HepG2 (cell line): ENCODE measurements at regions not wholly inside any gene's neighbourhood (a gene's known extent, or its start where the extent isn't known, plus 50 kb on each side); places are given as distances from the start of the nearest gene placed in this dataset.

ENCODE experiments used
- ATAC-seq: fragments of 200-7000 bp; cut with Tn5 transposase; 3 replicates; pipeline ENCODE4 v1.9.1; 2020; ENCODE audit warnings: mild to moderate bottlenecking, moderate library complexity
- BruUV-seq: library from RNA; stranded (reverse); fragments of 400-500 nt; replicated peaks from 2 replicates; lab custom pipeline; 2021; lab: Mats Ljungman, UMichigan
- CTCF ChIA-PET: fragments of 300-600 bp; formaldehyde crosslinking; extraction: SDS; loops from one replicate; lab custom pipeline; 2021; ENCODE audit warnings: low total read pairs, inconsistent platforms, low intra/inter-chr PET ratio; lab: Yijun Ruan, JAX
- POLR2A ChIA-PET: fragments of 350-600 bp; sonication (Branson Sonifier 250); formaldehyde crosslinking; loops from one replicate; lab custom pipeline; 2020; ENCODE audit warnings: antibody characterized with exemption, inconsistent platforms; lab: Yijun Ruan, JAX
- DNase-seq: peaks from one replicate; pipeline ENCODE4 v3.0.0-alpha.2; 2015; ENCODE audit warnings: low spot score
- FAIRE-seq: peaks from 3 replicates; lab custom pipeline; 2011; peaks lifted over from hg19 to GRCh38; lab: Jason Lieb, UNC
- H2AFZ ChIP-seq: one replicate; pipeline ENCODE4 v1.6.1; 2011; ENCODE audit warnings: low read length, inconsistent platforms
- H3K27ac ChIP-seq: fragments of 300-600 bp; 3 replicates; pipeline ENCODE4 v1.8.0; 2011; ENCODE audit warnings: mixed run types, mild to moderate bottlenecking, mixed read lengths, low read length, inconsistent platforms; ENCODE audit not compliant: insufficient read depth; ENCODE audit errors: extremely low read length
- H3K27me3 ChIP-seq, 2 experiments: fragments of 200-600 bp in 1 of 2; 2 replicates in 1 of 2; 3 replicates in 1 of 2; pipeline versions ENCODE4 v1.6.0 to v1.8.0; 2011; ENCODE audit warnings: low read length in 2 of 2, mild to moderate bottlenecking in 2 of 2, moderate library complexity in 2 of 2, inconsistent platforms in 1 of 2; ENCODE audit not compliant: insufficient read depth in 2 of 2, control insufficient read depth in 1 of 2
- H3K36me3 ChIP-seq, 2 experiments: fragments of 200-600 bp in 1 of 2; replicated peaks in 1 of 2; 2 replicates in 1 of 2; 3 replicates in 1 of 2; pipeline versions ENCODE4 v1.5.1 to v1.8.0; 2011; ENCODE audit warnings: low read length in 2 of 2, inconsistent platforms in 1 of 2; ENCODE audit not compliant: insufficient read depth in 2 of 2, control insufficient read depth in 1 of 2
- H3K4me1 ChIP-seq: 2 replicates; pipeline ENCODE4 v1.5.1; 2012; ENCODE audit warnings: low read length, inconsistent platforms; ENCODE audit not compliant: insufficient read depth
- H3K4me2 ChIP-seq: 2 replicates; pipeline ENCODE4 v1.6.0; 2011; ENCODE audit warnings: low read depth, low read length, inconsistent platforms
- H3K4me3 ChIP-seq, 3 experiments: fragments of 200-600 bp in 1 of 3; sonication (generic), shearing (Covaris generic) in 1 of 3; replicated peaks in 1 of 3; 2 replicates each; pipeline ENCODE4 v1.5.1; 2011 to 2016; ENCODE audit warnings: low read length in 3 of 3, inconsistent platforms in 2 of 3, low read depth in 2 of 3, mild to moderate bottlenecking in 2 of 3, control low read depth in 1 of 3, mixed read lengths in 1 of 3; ENCODE audit not compliant: insufficient read depth in 1 of 3
- H3K79me2 ChIP-seq: one replicate; pipeline ENCODE4 v1.6.1; 2011; ENCODE audit warnings: low read length, inconsistent platforms; ENCODE audit not compliant: insufficient read depth
- H3K9ac ChIP-seq: 2 replicates; pipeline ENCODE4 v1.6.0; 2011; ENCODE audit warnings: mild to moderate bottlenecking, low read depth, low read length, inconsistent platforms; ENCODE audit not compliant: insufficient read depth
- H3K9me3 ChIP-seq: 2 replicates; pipeline ENCODE4 v1.5.1; 2012; ENCODE audit warnings: mild to moderate bottlenecking, low read length
- H4K20me1 ChIP-seq: 2 replicates; pipeline ENCODE4 v1.6.0; 2011; ENCODE audit warnings: inconsistent platforms, mild to moderate bottlenecking, low read length, moderate library complexity; ENCODE audit not compliant: insufficient read depth
- MIER2 ChIP-seq: IDR thresholded peaks from 2 replicates; pipeline ENCODE4 v1.6.1; 2016; ENCODE audit warnings: missing biosample characterization, missing genetic modification reagents
- MLLT10 ChIP-seq: sonication (generic); formaldehyde crosslinking; IDR thresholded peaks from 2 replicates; pipeline ENCODE4 v1.4.0; 2020; ENCODE audit warnings: missing genetic modification reagents
- NFYB ChIP-seq: sonication (generic); formaldehyde crosslinking; IDR thresholded peaks from 2 replicates; pipeline ENCODE4 v1.4.0; 2020; ENCODE audit warnings: missing genetic modification reagents
- REXO4 ChIP-seq: sonication (generic); formaldehyde crosslinking; IDR thresholded peaks from 2 replicates; pipeline ENCODE4 v1.8.0; 2022; ENCODE audit warnings: missing genetic modification reagents, mild to moderate bottlenecking, borderline replicate concordance
- SIX1 ChIP-seq: sonication (generic); formaldehyde crosslinking; IDR thresholded peaks from 2 replicates; pipeline ENCODE4 v1.4.0; 2020; ENCODE audit warnings: missing genetic modification reagents, borderline replicate concordance
- TBP ChIP-seq: sonication (generic); formaldehyde crosslinking; IDR thresholded peaks from 2 replicates; pipeline ENCODE4 v1.5.0; 2020; ENCODE audit warnings: missing genetic modification reagents
- TRIM24 ChIP-seq: sonication (generic); formaldehyde crosslinking; IDR thresholded peaks from 2 replicates; pipeline ENCODE4 v1.8.0; 2022; ENCODE audit warnings: mild to moderate bottlenecking, missing genetic modification reagents
- YEATS2 ChIP-seq: sonication (generic); formaldehyde crosslinking; IDR thresholded peaks from 2 replicates; pipeline ENCODE4 v1.4.0; 2020; ENCODE audit warnings: missing genetic modification reagents, borderline replicate concordance
- ZFP36L2 ChIP-seq: sonication (generic); formaldehyde crosslinking; IDR thresholded peaks from 2 replicates; pipeline ENCODE4 v1.4.0; 2020; ENCODE audit warnings: missing genetic modification reagents
- ZMAT3 ChIP-seq: sonication (generic); formaldehyde crosslinking; conservative IDR thresholded peaks from 2 replicates; pipeline ENCODE4 v1.7.0; 2021; ENCODE audit warnings: missing genetic modification reagents
- ZMYM3 ChIP-seq: sonication (generic); formaldehyde crosslinking; IDR thresholded peaks from 2 replicates; pipeline ENCODE4 v1.5.1; 2020; ENCODE audit warnings: mild to moderate bottlenecking, missing genetic modification reagents
- ZNF383 ChIP-seq: sonication (generic); formaldehyde crosslinking; IDR thresholded peaks from 2 replicates; pipeline ENCODE4 v1.4.0; 2020; ENCODE audit warnings: missing genetic modification reagents, mild to moderate bottlenecking, borderline replicate concordance
- ZNF576 ChIP-seq: sonication (generic); formaldehyde crosslinking; IDR thresholded peaks from 2 replicates; pipeline ENCODE4 v1.4.0; 2020; ENCODE audit warnings: mild to moderate bottlenecking, missing genetic modification reagents
- ZNF609 ChIP-seq: sonication (generic); formaldehyde crosslinking; IDR thresholded peaks from 2 replicates; pipeline ENCODE4 v1.4.0; 2020; ENCODE audit warnings: mild to moderate bottlenecking, missing genetic modification reagents, borderline replicate concordance
- WGBS: methylation state at CpG from one replicate; pipeline ENCODE4 v1.1.6; 2017; ENCODE audit warnings: low lambda C conversion rate; 5-methylcytosine and 5-hydroxymethylcytosine counted together
- in situ Hi-C: cut with HindIII; loops from 2 replicates; pipeline ENCODE4 v1.10.0; 2017; ENCODE audit warnings: low pct_unique_long_range_greater_than_20kb; ENCODE audit not compliant: extremely low pct_ligation_motif_present
- intact Hi-C: fragments of 100-400 bp; cut with micrococcal nuclease; formaldehyde crosslinking; loops from one replicate; pipeline ENCODE4 v1.10.0; 2022; ENCODE audit not compliant: unreplicated experiment
- TF ChIP-seq, protein P1 (sequence below): sonication (generic); formaldehyde crosslinking; IDR thresholded peaks from 2 replicates; pipeline ENCODE4 v1.5.0; 2020; ENCODE audit warnings: missing genetic modification reagents, mild to moderate bottlenecking, borderline replicate concordance

DNA sequence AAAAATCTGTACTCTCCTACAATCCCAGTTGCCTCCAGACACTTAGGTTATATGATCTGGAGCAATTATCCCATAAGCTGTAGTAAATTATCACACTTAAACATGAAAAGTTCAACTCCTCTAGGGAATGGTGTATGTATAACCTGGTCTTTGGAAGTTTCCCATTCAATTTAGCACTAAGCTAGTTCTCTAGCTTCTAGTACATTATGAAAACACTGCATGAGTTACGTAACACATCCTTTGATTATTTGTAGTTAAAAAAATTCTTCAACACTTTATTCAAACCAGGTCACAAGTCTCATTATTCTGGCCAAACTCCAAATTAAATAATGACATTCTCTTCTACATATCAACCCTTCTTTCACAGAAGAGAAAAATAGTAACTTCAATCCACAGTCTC is 827.0 kb upstream of the ADAMTS5 start:
- POLR2A ChIA-PET = no interaction called here
- Histone ChIP-seq H3K79me2 (no peaks in the 10 kb centered on the region), H3K9ac (no peak overlapping the region), H3K36me3 (no peaks in the 10 kb centered on the region), H3K4me1 (no peaks in the 10 kb centered on the region), H3K4me3 (no peak overlapping the region), H4K20me1 (no peaks in the 10 kb centered on the region), H2AFZ (no peak overlapping the region), H3K27ac (no peak overlapping the region), H3K27me3 (no peaks in the 10 kb centered on the region)
- CTCF ChIA-PET = no interaction called here
- DNase-seq (no peak), ATAC-seq (no peak), FAIRE-seq (no peak)
- 0% methylated on average over 1 of the region's 1 CpG for WGBS
- in situ Hi-C loops = no loop called here
- TF ChIP-seq REXO4 (CRISPR knock-in tag) = no peak
- no peak for TF ChIP-seq TRIM24 (CRISPR knock-in tag)
- TF ChIP-seq MLLT10 (CRISPR knock-in tag) = no peak
- no peak for TF ChIP-seq ZMAT3
- TF ChIP-seq NFYB (CRISPR knock-in tag) = no peak
- no peak for TF ChIP-seq MIER2 (CRISPR knock-in tag)
- TF ChIP-seq ZNF576 = no peak
- TF ChIP-seq, protein P1, sequence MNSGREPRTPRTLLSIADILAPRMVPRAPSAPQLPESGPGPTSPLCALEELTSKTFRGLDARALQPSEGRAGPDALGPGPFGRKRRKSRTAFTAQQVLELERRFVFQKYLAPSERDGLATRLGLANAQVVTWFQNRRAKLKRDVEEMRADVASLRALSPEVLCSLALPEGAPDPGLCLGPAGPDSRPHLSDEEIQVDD (CRISPR knock-in tag) = no peak
- TF ChIP-seq ZMYM3 (CRISPR knock-in tag) = no peak
- TF ChIP-seq ZNF383 (CRISPR knock-in tag) = no peak
- no peak for TF ChIP-seq YEATS2 (CRISPR knock-in tag)
- TF ChIP-seq ZFP36L2 (CRISPR knock-in tag) = no peak
- no peak for TF ChIP-seq SIX1 (CRISPR knock-in tag)
- no peak for TF ChIP-seq ZNF609 (CRISPR knock-in tag)
- TF ChIP-seq TBP (CRISPR knock-in tag) = no peak
- TF ChIP-seq, all 625 proteins: peak for 0
- H3K9me3 ChIP-seq = peaks cover 92% of the 10 kb centered on the region
- H3K4me2 ChIP-seq = no peak overlapping the region
- BruUV-seq = no TSS peak
- intact Hi-C loops = no loop called here
